ENCODE measurements at regions not wholly inside any gene's neighbourhood (a gene's known extent, or its start where the extent isn't known, plus 50 kb on each side); places are given as distances from the start of the nearest gene placed in this dataset.

- TF ChIP-seq CTCF (IDR thresholded peaks at IDR 0.05 in 4 of 5, conservative IDR thresholded peaks at IDR 0.05 in 1 of 5) (no peak), POLR2A (IDR thresholded peaks at IDR 0.05) (no peak)
Measured at GRCh38 chr21:18646116-18646515, 242.5 kb upstream of the TMPRSS15 start.

Data from gastrocnemius medialis (tissue), 4 donors.